ENCODE measurements at regions not wholly inside any gene's neighbourhood (a gene's known extent, or its start where the extent isn't known, plus 50 kb on each side); places are given as distances from the start of the nearest gene placed in this dataset.
"Not testable (repeated sequence)": the region's sequence is repeated elsewhere in the genome, so short reads cannot be mapped to it uniquely, and the experiment has no call there.

DNA sequence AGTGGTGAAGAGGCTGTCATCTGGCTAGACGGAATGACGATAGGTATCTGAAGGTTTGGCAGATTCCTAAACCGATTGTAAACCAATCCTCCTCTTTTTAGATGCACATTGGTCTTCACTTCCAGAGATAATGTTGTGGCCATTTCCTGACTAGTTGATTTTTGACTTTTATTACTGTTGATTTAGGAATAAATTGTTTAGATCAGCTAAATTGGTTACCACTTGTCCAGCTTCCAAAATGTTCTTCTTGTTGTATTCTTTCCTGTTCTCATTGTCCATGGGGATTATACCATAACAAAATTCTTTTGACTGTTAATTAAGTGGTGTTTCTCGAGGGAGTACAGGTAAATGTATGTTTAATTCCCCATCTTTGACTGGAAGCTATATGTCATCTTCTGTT lies 119.7 kb downstream of the MACROH2A1 start:
- DNase-seq = no peak

DNA sequence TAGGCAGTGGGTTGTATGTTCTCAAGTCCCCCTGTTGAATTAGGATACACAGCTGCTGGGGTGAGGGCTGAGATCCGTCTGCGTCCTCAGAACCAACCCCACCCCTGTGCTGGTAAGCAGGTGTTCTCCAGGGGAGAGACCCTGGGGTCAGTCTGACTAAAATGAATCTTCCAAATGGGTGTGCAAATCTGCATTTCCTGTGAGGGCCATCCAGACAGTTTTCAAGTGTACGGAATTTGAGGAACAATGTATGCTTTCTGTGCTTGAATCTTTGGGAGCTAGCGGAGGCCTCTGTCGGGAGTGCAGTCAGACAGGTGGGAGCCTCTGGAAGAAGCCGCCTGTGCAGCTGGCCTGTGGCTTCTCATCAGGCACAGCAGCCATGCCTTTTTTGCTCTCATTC lies 122.9 kb downstream of the MACROH2A1 start:
- no peak for DNase-seq

DNA sequence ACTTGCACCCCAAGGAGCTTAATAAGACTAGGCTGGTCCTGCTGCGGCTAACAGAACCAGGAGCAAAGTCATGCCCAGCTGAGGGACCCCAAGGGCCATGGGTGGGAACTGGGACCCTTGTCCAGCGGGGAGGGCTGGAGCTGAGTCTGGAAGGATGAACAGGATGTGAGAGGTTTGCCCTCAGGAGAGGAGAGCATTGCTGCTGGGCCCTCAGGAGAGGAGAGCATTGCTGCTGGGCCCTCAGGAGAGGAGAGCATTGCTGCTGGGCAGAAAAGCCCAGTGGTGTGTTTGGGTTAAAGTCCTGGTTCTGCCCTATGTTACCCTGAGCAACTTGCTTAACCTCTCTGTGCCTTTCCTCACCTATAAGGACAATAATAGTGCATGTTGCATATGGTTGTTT lies 125.8 kb downstream of the MACROH2A1 start:
- DNase-seq = no peak

DNA sequence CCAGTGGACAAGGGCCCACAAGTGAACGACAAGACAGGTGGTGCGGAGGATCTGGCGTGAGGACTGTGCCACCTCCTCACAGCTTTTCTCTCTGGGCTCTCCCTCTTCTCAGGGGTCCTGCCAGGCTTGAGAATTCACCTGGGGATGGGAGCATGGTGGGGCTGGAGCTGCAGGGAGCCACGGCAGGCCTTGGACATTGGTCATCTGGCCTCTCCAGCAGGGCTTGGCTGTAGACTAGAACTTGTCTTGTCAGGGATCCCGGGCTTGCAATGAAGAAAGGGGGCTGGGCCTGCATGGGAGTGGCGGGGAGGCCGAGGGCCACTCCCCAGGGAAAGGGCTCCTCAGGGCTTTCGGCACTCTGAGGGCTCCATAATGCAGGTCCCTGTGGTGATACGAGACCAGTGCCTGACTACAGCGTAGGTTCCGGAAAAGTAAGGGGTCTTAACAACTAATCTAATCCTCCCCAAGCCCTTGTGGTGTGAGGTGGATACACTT lies 126.7 kb downstream of the MACROH2A1 start:
- DNase-seq = no peak

DNA sequence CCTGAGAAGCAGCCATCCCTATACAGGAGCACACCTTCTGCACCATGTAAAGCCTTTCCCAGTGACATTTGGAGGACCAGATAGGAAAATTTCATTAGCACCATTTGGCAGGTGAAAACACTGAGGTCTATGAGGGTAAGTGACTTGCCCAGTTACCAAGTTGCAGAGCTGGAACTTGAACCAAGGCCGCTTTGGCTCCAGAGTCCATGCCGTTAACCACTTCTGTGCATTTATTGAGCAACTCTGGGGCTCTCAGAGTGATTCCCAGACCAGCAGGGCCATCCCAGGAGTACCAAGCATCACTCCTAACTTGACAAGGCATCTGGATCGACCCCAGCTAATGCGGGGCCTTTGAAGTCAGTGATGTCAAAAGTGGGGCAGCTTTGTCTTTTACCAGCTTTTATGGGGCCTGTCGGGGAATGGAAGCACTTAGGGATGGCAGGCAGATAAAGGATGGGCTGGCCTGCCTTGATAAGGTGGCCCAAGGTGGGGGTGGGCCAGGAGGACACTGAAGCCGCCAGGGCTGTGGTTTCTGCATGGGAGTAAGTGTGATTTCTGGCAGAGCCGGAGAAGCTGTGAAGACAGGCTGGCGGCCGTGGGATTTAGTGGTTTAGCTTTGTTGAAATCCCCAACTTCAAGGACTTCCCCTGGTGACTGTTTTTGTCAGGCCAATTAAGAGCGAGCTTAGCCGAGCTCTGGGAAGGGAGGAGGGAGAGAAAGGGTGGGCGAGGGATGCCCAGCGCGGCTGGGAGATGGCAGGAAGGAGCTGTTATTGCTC lies 127.3 kb downstream of the MACROH2A1 start:
- no peak for DNase-seq

- DNase-seq = no peak
These were observed 129.1 kb downstream of the MACROH2A1 start for GRCh38 chr5:135269931-135270421.

GRCh38 chr5:135269199-135269598 lies 129.8 kb downstream of the MACROH2A1 start:
- DNase-seq = no peak

DNA sequence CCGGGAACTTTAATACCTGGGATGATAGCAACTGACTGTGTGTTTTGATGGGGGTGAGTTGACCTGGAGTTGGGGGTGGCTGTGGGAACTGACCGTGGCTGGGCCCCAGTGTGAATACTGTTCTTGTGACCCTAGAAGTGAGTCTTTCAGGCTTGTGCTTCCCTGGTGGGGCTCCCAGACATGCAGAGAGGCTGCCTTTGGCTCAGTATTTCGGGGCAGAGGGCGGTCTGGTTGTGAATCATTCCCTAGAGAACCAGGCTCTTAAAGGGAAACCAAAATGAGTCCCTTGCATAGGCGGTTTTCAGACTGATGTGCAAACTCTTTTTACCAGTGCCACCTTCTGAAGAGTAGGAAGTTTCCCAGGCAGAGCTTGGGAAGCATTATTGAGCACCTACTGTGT lies 132.1 kb downstream of the MACROH2A1 start:
- no peak for DNase-seq

GRCh38 chr5:135266303-135266635 lies 132.8 kb downstream of the MACROH2A1 start:
- DNase-seq = no peak

GRCh38 chr5:135265497-135266302 lies 133.3 kb downstream of the MACROH2A1 start:
- DNase-seq = no peak

DNA sequence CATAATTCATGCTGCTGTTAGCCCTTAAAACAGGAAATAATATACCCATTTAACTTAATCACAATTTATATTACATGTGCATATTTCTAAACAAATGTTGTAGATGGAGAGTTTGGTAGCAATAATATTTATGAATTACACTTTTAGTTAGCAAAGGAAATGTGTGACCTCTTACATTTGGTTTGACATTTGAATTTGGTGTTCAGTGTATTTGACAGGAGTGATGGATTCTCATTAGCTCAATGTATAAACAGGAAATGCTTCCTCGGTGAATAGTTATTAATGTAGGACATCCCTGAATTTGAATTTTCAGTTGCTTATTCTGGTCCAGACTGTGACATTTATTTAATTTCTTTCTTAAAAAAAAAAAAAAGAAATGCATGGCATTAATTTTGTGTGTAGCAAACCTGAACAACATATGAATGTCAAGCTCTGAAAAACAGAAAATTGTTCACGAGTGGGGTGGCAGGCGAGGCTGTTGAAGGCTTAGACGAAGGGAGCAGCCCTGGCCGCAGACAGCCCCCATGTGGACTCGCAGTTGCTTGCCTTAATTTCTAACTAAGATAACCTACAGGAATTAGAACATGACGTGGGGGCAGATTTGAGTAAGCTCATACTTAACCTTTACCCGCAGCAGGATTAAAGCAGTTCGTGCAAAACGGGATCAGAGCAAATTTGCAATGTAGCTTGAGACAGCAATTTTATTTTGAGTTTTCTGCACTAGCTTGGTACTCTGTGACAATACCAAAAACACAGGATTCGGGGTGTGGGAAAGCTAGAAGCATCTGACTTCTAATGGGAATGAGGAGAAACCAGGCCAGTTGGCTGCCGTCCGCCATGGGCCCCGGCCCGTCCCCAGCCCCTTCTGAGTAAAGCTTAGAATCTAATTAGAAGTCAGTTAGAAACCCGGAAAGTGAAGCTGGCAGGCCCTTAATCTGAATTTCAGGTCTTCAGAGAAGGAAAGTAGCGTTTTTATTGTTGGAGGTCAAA lies 134.3 kb downstream of the MACROH2A1 start:
- no peak for DNase-seq

DNA sequence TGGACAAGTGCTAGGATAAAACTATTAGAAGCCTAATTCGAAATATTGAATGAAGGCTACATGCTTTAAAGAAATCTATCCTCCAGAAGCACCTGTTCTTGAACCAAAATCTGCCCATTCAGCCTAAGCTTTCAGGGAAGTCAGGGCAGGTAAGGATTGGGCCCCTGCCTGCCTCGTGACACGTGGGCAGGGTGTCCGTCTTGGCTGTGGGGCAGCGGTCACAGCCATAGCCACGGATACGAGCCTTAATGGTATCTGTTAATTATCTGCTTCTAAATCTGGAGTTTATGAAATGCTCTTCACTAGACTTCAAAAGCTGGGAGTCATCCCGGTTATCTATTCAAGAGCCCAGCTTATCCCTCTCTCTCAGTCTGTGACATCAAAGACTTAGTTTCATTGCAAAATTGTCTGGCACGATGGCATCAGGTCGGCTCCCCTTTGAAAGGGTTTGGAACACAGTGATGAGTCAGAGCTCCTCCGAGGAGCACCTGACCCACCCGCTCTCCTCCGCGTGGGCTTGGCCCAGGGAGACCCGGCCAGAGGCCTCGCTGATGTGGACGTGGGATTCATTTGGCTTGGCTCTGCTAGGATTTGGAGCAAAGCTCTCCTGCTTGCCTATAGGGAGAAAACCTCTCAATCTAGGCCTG lies 135.9 kb downstream of the MACROH2A1 start:
- DNase-seq = no peak

GRCh38 chr5:135262364-135262763 lies 136.7 kb downstream of the MACROH2A1 start:
- DNase-seq = no peak

DNA sequence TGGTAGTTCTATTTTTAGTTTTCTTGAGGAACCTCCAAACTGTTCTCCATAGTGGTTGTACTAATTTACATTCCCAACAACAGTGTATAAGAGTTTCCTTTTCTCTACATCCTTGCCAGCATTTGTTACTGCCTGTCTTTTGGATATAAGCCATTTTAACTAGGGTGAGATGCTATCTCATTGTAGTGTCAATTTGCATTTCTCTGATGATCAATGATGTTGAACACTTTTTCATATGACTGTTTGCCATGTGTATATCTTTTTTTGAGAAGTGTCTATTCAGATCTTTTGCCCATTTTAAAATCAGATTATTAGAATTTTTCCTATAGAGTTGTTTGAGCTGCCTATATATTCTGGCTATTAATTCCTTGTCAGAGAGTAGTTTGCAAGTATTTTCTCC lies 138.9 kb downstream of the MACROH2A1 start:
- DNase-seq = not testable (repeated sequence)

GRCh38 chr5:135255461-135256178 lies 143.4 kb downstream of the MACROH2A1 start:
- no peak for DNase-seq

GRCh38 chr5:135254183-135254582 lies 144.8 kb downstream of the MACROH2A1 start:
- no peak for DNase-seq

- no peak for DNase-seq
These were observed 145.3 kb downstream of the MACROH2A1 start for GRCh38 chr5:135253601-135254178.

DNA sequence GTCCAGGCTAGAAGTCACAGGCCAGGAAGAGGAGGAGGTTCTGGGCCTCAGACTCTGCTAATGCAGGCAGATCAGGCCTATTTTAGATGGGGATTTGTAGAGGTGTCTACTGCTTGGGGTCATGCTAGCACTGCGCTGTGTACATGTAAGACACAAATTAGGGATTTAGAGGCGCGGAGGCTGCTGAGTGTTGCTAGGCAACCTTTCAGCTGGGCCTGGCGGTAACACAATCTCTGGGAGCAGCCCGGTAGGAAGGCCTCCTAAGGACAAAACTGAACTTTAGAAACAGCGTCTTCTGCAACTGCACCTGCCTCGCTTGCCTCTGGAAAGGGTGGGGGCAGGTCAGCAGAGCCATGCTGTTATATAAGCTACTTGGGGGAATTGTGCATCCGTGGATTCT lies 147.9 kb downstream of the MACROH2A1 start:
- peak; percentile 17 for DNase-seq

- no peak for DNase-seq
These were observed 148.4 kb downstream of the MACROH2A1 start for GRCh38 chr5:135250671-135251070.

DNA sequence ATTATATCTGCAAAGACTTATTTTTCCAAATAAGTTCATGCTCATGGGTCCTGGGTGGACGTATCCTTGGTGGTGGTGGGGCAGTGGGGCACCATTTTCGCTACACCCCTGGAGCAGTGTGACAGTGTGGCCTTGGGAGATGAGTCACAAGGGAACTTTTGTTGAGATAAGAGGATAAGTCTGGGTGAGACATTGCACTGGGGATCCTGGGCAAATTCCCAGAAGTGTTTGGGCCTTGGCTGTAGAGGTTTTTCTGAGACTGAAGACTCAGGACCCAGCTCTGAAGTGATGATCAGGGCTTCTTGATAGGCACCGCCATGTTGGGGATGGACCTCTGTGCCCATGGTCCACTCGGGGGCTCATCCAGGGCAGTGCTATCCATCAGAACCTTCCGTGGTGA lies 149.4 kb downstream of the MACROH2A1 start:
- no peak for DNase-seq

DNA sequence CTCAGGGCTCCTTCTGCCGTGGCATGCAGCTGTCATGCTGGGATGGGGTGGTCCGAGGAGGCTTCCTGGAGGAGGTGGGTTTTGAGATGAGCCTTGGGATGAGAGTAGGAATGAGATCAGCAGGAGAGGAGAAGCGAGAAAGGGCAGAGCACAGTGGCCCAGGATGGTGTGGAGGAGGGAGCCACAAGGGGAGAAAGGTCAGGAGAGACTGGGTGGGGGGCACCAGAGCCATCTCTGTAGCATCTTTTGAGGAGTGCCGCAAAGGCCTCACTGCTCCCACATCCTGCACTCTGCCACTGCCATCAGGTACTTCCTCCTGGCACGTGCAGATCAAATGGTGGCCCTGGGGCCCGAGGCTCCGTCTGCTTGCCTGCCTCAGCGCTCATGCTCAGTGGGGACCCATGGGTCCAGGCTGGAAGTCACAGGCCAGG lies 150.2 kb downstream of the MACROH2A1 start:
- DNase-seq = no peak

Measured in NCI-H1092 treated with DMSO at 0.1 percent for 48 hours (cell line).